CD4-positive, alpha-beta T cell (primary cell): ENCODE measurements at regions not wholly inside any gene's neighbourhood (a gene's known extent, or its start where the extent isn't known, plus 50 kb on each side); places are given as distances from the start of the nearest gene placed in this dataset.

Experiments
- ATAC-seq: fragments of 200-7000 bp; cut with Tn5 transposase; one replicate; pipeline ENCODE4 v1.10.0; 2022; ENCODE audit warnings: mild to moderate bottlenecking; ENCODE audit not compliant: poor library complexity
- CTCF ChIA-PET: fragments of 350-600 bp; sonication (Branson Sonifier 250); formaldehyde crosslinking; loops from one replicate; lab custom pipeline; 2021; ENCODE audit warnings: antibody characterized with exemption, inconsistent platforms; lab: Charles Lee
- POLR2A ChIA-PET: fragments of 350-600 bp; sonication (Branson Sonifier 250); formaldehyde crosslinking; loops from one replicate; lab custom pipeline; 2021; ENCODE audit warnings: antibody characterized with exemption, inconsistent platforms; lab: Charles Lee
- DNase-seq, 14 experiments: peaks; one replicate each; pipeline ENCODE4 v3.0.0-alpha.2; 2013 to 2020; ENCODE audit warnings: mixed read lengths in 2 of 14
- H3K27ac ChIP-seq, 2 donors: one replicate each; pipeline versions ENCODE4 v1.5.1 to v1.7.0; 2013; ENCODE audit warnings: low read length in 2 of 2, low read depth in 1 of 2, mild to moderate bottlenecking in 1 of 2
- H3K27me3 ChIP-seq, 2 experiments: 1 replicate in 1 of 2; 2 replicates in 1 of 2; pipeline versions ENCODE4 v1.6.1 to v1.7.0; 2013; ENCODE audit warnings: low read length in 2 of 2, control low read depth in 1 of 2, mild to moderate bottlenecking in 1 of 2, moderate library complexity in 1 of 2; ENCODE audit not compliant: insufficient read depth in 2 of 2, control insufficient read depth in 1 of 2
- H3K36me3 ChIP-seq: one replicate; pipeline ENCODE4 v1.6.1; 2013; ENCODE audit warnings: low read length, control low read depth; ENCODE audit not compliant: insufficient read depth
- H3K4me1 ChIP-seq: one replicate; pipeline ENCODE4 v1.6.1; 2013; ENCODE audit warnings: low read length, control low read depth; ENCODE audit not compliant: insufficient read depth
- H3K4me3 ChIP-seq: one replicate; pipeline ENCODE4 v1.5.1; 2013; ENCODE audit warnings: mild to moderate bottlenecking, low read length, moderate library complexity
- H3K9me3 ChIP-seq, 2 experiments: 1 replicate in 1 of 2; 2 replicates in 1 of 2; pipeline versions ENCODE4 v1.6.1 to v1.7.0; 2013; ENCODE audit warnings: low read length in 2 of 2, mild to moderate bottlenecking in 2 of 2, control low read depth in 1 of 2, moderate library complexity in 1 of 2; ENCODE audit not compliant: control insufficient read depth in 1 of 2, insufficient read depth in 1 of 2
- H3K27ac Mint-ChIP-seq: one replicate; pipeline ENCODE4 v1.8.0; 2020; ENCODE audit warnings: mixed read lengths
- H3K27me3 Mint-ChIP-seq: one replicate; pipeline ENCODE4 v1.8.0; 2021; ENCODE audit warnings: mixed read lengths
- H3K36me3 Mint-ChIP-seq: one replicate; pipeline ENCODE4 v1.8.0; 2021; ENCODE audit warnings: low read depth, mixed read lengths
- H3K4me1 Mint-ChIP-seq: one replicate; pipeline ENCODE4 v1.8.0; 2021; ENCODE audit warnings: low read depth, mixed read lengths
- H3K4me3 Mint-ChIP-seq: one replicate; pipeline ENCODE4 v1.8.0; 2020; ENCODE audit warnings: mild to moderate bottlenecking, mixed read lengths
- H3K9me3 Mint-ChIP-seq: one replicate; pipeline ENCODE4 v1.8.0; 2020; ENCODE audit warnings: mixed read lengths
- intact Hi-C, 2 experiments: fragments of 100-400 bp; cut with DNase I in 1 of 2; cut with micrococcal nuclease in 1 of 2; formaldehyde crosslinking; loops; one replicate each; pipeline versions ENCODE4 v1.15.1 to v1.9.0; 2023 to 2025; cut with DNase I, micrococcal nuclease
- TF ChIP-seq, protein P1 (sequence below): fragments of 200-600 bp; IDR thresholded peaks from one replicate; pipeline ENCODE4 v1.8.0; 2022; ENCODE audit warnings: antibody characterized with exemption, mild to moderate bottlenecking

DNA sequence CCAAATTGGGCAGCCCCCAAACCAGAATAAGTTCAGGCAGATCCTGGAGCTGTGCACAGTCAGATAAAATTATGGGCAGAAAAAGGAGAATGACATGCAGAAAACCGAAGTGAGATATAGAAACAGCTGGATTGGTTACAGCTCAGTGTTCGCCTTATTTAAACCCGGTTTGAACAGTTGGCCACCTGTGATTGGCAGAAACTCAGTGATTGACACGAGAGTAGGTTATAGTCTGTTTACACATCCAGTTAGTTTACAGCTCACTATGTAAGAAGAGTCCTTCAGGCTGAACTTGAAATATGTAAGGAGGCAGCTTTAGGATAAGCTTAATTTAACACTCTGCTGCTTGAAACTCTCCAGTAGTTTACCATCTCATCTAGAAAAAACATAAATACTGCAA is 271.6 kb upstream of the ARRDC4 start:
- CTCF ChIA-PET = no interaction called here
- Mint-ChIP-seq H3K9me3 (peaks cover 2% of the 10 kb centered on the region), H3K36me3 (no peaks in the 10 kb centered on the region), H3K4me1 (peaks cover 6% of the 10 kb centered on the region), H3K27ac (no peak overlapping the region), H3K4me3 (no peak overlapping the region), H3K27me3 (peaks cover 9% of the 10 kb centered on the region)
- no peaks in the 10 kb centered on the region for H3K27me3 ChIP-seq
- no peak overlapping the region for H3K4me3 ChIP-seq
- TF ChIP-seq, protein P1, sequence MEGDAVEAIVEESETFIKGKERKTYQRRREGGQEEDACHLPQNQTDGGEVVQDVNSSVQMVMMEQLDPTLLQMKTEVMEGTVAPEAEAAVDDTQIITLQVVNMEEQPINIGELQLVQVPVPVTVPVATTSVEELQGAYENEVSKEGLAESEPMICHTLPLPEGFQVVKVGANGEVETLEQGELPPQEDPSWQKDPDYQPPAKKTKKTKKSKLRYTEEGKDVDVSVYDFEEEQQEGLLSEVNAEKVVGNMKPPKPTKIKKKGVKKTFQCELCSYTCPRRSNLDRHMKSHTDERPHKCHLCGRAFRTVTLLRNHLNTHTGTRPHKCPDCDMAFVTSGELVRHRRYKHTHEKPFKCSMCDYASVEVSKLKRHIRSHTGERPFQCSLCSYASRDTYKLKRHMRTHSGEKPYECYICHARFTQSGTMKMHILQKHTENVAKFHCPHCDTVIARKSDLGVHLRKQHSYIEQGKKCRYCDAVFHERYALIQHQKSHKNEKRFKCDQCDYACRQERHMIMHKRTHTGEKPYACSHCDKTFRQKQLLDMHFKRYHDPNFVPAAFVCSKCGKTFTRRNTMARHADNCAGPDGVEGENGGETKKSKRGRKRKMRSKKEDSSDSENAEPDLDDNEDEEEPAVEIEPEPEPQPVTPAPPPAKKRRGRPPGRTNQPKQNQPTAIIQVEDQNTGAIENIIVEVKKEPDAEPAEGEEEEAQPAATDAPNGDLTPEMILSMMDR = no peak
- intact Hi-C loops = no loop called here
- H3K36me3 ChIP-seq = no peaks in the 10 kb centered on the region
- ATAC-seq = no peak
- H3K9me3 ChIP-seq = peaks cover 0 to 3% of the 10 kb centered on the region in 2 experiments
- no peak for DNase-seq
- H3K4me1 ChIP-seq = no peaks in the 10 kb centered on the region
- POLR2A ChIA-PET = no interaction called here
- H3K27ac ChIP-seq = no peak overlapping the region

DNA sequence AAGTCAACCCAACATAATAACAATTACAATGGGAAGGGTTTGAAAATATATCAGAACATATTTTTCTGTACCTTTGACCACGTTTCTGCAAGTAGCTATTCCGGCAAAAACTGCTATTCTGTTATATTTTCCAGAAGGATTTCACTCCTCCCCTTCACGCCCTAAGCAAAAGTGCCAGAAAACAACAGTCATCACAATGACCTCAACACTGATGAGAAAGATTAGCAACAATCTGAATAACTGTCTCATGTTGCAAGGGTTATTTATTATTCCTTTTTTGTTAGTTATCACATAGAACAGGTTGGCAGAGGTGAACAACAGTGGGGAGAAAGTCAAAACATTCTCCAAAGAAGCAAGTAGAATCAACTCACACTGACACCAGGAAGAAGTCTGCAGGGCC is 269.4 kb upstream of the ARRDC4 start:
- H3K27ac Mint-ChIP-seq = no peak overlapping the region
- intact Hi-C loops = no loop called here
- H3K36me3 ChIP-seq = no peaks in the 10 kb centered on the region
- H3K4me1 Mint-ChIP-seq = no peaks in the 10 kb centered on the region
- peaks cover 2% of the 10 kb centered on the region for H3K9me3 Mint-ChIP-seq
- H3K27me3 ChIP-seq = no peaks in the 10 kb centered on the region
- H3K4me3 ChIP-seq = no peak overlapping the region
- TF ChIP-seq, protein P1 = no peak
- ChIA-PET CTCF (no interaction called here), POLR2A (no interaction called here)
- no peaks in the 10 kb centered on the region for H3K36me3 Mint-ChIP-seq
- peaks cover 0 to 10% of the 10 kb centered on the region in 2 experiments for H3K9me3 ChIP-seq
- no peak overlapping the region for H3K27ac ChIP-seq
- peaks cover 9% of the 10 kb centered on the region for H3K27me3 Mint-ChIP-seq
- ATAC-seq (no peak), DNase-seq (no peak)
- no peak overlapping the region for H3K4me3 Mint-ChIP-seq
- no peaks in the 10 kb centered on the region for H3K4me1 ChIP-seq

DNA sequence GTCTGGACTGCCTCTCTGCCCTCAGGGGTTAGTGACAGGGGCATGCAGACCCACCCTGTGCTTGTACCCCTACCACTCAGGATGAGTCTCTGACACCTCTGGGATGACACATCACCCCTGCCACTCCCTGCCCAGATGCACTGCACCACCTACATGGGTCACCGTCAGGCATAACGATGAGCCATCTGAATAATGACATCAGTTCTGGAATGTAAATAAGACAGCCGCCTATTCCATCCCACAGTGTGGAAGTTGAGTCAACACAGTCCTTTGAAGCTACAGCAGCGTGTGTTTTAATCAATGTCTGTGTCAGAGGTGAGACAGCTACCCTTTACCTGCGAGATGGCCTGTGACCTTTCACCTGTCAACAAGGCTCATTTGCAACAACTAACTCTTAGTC is 268.7 kb upstream of the ARRDC4 start:
- H3K9me3 Mint-ChIP-seq = peaks cover 2% of the 10 kb centered on the region
- H3K4me1 Mint-ChIP-seq = no peaks in the 10 kb centered on the region
- TF ChIP-seq, protein P1 = no peak
- intact Hi-C loops = no loop called here
- ATAC-seq (no peak), DNase-seq (no peak)
- Histone ChIP-seq H3K27me3 (no peaks in the 10 kb centered on the region), H3K36me3 (no peaks in the 10 kb centered on the region), H3K4me3 (no peak overlapping the region), H3K27ac (no peak overlapping the region), H3K4me1 (no peaks in the 10 kb centered on the region), H3K9me3 (peaks cover 0 to 10% of the 10 kb centered on the region in 2 experiments)
- ChIA-PET POLR2A (no interaction called here), CTCF (no interaction called here)
- peaks cover 9% of the 10 kb centered on the region for H3K27me3 Mint-ChIP-seq
- no peak overlapping the region for H3K27ac Mint-ChIP-seq
- no peaks in the 10 kb centered on the region for H3K36me3 Mint-ChIP-seq
- no peak overlapping the region for H3K4me3 Mint-ChIP-seq
